ENCODE measurements at regions not wholly inside any gene's neighbourhood (a gene's known extent, or its start where the extent isn't known, plus 50 kb on each side); places are given as distances from the start of the nearest gene placed in this dataset.
"Not testable (repeated sequence)": the region's sequence is repeated elsewhere in the genome, so short reads cannot be mapped to it uniquely, and the experiment has no call there.

DNA sequence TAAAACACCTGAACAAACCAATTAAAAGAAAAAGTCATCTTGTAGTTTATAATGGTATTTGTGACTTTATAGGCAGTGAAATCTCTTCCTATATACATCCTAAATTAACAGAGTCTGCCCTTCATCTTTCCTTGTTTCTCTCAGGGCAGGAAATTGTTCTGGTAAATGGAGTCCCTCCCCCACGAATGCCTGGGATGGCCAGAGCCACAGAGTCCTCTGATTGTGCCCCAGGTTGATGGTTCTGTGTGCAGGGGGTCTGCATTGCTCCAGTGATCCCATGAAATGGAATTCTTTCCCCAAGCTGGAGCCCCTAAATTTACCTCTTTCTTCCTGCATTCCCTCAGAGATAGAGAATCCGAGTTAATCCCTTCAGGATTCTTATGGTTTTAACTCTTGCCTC is 155.5 kb downstream of the MTX2 start:
- DNase-seq (ENCODE audit: low read depth, low spot score) = no peak

DNA sequence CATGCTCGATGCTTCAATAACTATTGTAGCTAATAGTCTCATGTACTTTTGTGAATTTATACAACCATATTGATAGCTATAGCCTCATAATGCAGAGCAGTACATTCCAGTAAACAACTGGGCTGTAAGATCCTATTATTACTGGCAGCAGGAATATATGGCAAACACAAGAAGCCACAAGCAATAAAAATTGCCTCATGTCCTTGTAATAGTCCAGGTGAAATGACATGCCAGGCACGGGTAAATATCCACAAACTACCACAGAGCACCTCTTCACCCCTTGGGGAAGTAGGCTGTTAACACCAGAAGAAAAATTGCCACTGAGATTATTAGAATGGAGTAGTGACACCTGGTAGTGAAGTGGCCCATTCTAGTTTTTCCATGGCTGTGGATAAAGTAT is 158.3 kb downstream of the MTX2 start:
- no peak for DNase-seq (ENCODE audit: low read depth, low spot score)

DNA sequence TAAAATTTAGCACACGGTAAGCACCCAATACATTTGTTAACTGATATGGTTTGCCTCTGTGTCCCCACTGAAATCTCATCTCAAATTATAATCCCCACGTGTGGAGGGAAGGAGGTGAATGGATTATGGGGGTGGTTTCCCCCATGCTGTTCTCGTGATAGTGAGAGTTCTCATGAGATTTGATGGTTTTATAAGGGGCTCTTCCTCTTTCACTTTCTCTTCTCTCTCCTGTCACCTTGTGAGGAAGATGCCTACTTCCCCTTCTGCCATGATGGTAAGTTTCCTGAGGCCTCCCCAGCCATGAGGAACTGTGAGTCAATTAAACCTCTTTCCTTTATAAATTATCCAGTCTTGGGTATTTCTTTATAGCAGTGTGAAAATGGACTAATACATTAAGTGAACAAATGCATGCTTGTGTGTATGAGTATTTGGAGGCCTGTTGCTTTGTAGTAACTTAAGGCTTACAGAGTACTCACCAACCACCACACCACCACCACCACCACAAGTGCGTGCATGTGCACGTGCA is 159.8 kb downstream of the MTX2 start:
- DNase-seq (ENCODE audit: low read depth, low spot score) = not testable (repeated sequence)

DNA sequence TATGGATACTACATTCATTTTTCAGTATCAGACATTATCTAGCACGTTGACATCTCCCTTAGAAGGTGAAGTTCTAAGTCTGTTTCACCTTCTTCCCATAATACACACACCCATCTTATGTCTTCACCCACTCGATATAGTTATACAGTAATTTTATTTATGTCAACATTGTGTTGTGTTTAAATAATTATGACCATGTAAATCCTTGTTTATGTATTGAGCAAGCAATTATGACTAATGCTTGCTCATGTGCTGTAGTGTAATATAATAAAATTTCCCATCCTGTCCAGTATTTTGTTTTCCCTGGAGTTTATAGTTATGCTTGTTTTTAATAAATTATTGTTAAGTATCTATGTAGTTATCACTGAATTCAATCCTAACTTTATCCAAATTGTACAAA is 163.2 kb downstream of the MTX2 start:
- no peak for DNase-seq (ENCODE audit: low read depth, low spot score)

DNA sequence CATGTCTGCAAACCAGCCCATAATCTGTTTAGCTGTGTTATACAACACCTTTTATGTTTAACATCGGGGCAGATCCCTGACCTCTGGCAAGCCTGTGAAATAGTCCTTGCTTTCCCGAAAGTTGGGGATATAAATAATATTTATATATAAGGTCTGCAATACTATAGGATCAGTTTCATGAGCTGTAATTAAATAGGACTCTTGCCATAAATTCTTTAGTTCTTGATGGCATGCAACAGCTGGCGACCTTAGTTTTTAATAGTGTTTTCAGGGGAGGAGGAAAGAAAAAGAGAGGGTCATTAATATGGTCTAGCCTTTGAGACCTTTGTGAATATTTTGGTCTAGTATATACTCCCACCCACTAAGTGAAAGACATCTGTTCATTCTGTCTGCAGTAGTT is 166.5 kb downstream of the MTX2 start:
- DNase-seq (ENCODE audit: low read depth, low spot score) = no peak

DNA sequence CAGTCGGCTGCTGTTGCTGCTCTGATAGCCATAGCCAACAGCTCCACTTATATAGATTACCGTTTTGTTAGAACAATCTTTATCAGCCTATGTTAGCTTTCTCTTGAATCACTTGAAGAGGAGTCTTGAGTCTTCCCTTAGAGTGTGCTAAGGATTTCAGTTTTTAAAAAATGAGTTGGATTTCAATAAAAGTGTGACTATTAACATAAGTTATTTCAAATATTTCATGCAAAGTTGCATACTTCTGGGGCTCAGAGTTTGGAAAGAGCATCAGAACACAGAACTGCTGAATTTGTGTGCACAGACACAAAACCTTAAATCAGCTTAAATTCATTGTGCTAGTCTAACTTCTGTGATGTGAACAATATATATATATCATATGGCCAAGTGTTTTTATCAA is 174.7 kb downstream of the MTX2 start:
- no peak for DNase-seq (ENCODE audit: low read depth, low spot score)

DNA sequence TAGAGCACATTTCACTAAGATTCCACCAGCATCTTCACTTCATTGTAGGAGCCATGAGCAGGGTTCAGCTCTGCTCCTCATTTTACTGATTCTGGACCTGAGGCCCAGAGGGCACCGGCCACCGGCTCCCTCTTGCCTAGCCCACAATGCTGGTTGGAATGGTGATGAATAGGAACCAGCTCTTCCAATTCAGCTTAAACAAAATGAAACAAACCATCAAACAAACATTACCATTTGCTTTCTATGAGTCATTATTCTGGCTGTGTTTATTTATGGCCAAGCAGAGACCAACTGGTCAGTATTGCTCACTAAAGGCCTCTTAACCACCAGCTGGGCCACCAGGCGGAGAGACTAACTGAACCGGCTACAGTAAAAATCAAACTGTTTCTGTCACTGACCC is 176.7 kb downstream of the MTX2 start:
- peak; percentile 15 for DNase-seq (ENCODE audit: low read depth, low spot score)

DNA sequence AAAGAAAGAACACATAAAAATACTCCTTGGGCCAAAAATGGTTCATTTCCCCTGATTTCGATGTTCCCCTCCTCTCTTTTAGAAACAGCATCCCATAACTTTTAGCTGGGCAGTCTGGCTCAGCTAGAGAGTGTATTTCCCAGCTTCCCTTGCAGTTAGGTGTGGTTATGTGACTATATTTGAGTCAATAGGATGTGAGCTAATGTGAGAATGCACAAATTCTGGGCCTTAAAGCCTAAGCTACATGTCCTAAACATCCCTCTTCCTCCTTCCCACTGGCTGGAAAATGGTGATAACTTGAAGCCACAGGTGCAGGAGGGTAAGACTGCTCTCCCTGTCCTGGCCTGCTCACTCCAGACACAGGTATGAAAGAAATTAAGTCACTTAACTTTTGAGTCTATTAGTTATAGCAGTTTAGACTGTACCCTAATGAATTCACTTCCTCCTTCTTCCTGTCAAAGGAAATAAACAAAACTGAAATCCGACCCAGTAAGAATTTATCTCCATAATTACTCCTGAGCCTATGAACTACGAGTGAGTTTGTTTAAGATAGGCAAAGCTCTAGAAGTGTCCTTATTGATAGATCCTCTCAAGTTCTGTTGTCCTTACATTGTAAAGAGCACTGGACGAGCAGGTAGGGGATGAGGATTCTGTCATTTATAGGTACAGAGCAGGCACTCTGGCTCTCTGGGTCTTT is 177.6 kb downstream of the MTX2 start:
- no peak for DNase-seq (ENCODE audit: low read depth, low spot score)

DNA sequence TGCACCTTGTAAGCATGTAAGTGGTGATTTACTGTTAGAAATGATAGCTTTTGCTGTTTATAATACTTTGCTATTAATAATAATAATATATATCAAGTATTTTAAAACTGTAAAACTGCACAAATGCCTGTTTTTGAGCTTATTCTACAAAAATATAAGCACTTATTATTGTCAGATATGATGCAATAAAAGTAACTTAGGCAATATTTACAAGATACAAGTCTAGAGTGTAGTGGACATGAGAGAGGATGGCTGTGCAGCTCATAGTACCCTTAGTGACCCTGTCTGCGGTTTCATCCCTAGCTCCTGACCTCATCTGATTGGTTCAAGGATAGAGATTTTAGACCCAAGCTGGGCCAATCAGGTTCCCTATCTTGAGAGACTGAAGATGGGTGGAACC is 178.4 kb downstream of the MTX2 start:
- DNase-seq (ENCODE audit: low read depth, low spot score) = no peak

DNA sequence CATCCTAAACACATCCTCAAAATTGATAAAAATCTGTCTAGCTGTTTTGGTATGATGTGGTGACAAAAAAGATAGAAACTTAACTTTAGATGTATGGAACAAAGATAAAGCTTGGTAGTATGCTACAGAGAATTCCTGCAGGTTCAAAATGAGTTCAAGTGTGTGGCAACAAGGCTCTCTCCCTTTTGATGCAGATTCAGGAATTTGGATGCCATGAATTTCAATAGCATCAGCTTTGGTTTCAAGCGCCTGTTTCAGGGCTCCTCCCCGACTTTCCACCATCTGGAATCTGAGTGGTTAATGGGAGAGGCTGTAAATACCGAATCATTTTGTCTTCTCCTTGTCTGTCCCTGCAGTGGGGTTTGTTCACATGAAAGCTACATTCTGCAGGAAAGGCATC is 180.6 kb downstream of the MTX2 start:
- DNase-seq (ENCODE audit: low read depth, low spot score) = no peak

DNA sequence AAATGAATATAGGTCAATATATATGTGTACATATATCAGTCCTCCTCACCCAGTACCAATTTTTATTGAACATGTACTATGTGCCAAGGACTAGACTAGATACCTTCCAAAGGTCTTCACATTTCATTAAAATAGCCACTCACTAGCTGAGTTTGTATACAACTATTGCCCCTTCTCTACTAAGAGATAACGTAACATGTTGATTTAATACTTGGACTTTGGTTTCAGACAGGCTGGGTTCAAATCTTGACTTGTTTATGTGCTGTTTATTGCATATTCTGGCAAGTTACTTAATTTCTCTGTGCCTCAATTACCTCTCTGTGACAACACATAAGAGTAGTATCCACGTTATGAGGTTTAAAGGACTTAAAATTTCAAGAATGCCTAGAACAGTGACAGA is 184.5 kb downstream of the MTX2 start:
- no peak for DNase-seq (ENCODE audit: low read depth, low spot score)

DNA sequence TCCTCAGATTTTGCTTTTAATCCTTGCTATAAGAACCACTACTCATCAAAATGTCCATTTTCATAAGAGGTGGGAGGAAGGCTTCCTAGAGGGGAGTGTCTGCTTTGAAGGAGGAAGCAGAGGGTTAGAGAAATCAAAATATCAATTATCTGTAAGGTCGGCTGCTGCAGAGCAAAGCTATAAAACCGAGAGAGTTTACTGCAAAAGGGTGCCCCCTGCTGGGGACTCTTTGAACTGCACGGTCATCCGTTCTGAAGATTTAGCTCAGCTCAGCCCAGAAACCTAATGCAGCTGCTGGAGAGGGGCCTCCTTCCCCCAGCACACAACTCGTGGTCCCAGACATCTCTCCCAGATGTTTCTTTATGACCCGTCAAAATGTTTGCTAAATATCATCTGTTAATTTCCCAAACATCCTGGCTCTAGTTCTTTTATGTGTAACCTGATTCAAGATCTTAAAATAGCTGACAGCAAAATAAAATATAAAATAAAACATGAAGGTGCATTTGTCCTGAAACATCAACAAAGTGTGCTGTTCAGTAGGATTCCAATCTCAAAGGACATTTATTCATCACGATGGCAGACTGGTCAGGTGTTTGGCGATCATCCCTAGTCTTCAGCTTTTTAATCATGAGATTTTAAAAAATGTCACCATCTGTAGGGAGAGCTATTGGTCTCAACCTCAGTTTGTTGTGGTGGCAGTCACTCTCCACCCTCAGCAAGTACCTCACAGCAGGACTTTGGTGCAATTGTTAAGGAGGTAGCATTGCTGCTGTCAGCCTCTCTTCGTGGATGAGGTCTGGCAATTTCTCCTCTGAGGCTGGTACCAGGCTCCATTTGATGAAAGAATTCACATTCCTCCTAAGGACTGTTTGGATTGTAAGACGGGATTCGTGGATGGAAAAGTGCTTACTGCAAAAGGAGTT is 185.9 kb downstream of the MTX2 start:
- DNase-seq (ENCODE audit: low read depth, low spot score) = peak; percentile 21

DNA sequence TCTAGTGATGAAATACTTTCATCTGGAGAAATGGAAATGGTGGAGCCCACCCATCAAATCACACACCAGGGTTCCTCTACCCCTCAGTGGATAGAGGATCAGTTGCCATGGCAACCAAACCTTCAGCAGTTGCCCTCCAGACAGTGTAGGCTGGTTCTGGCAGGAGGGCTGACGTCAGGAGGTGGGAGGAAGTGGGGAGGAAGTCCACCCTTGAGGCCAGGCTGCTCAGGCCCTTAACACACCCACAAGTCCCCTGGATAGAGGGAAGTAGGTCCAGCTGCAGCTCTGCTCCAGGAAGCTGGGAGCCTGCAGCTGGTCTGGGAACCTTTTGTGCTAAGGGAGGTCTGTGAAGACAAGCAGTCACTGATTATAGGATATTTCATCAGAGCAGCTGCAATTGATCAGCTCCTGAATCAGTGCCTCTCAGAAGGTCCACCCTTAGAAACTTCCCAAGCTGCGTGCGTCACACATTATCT is 186.6 kb downstream of the MTX2 start:
- DNase-seq (ENCODE audit: low read depth, low spot score) = no peak

DNA sequence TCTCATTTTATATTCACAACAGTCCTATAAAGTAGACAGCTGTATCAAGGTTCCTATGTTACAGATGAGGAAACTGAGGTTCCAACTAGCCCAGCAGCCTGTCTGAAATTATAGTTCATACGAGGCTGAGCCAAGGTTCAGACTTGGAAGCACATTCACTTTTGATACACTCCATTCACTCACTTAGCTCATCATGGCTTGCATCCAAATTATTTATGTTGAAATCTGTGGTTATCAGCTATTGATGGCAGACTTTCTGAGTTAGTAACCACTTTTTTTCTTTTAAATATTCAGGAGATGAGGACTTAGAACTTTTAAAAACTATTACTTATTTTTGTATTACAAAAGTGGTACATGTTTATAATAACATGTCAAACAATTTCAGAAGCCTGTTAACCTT is 188.2 kb downstream of the MTX2 start:
- DNase-seq (ENCODE audit: low read depth, low spot score) = no peak

DNA sequence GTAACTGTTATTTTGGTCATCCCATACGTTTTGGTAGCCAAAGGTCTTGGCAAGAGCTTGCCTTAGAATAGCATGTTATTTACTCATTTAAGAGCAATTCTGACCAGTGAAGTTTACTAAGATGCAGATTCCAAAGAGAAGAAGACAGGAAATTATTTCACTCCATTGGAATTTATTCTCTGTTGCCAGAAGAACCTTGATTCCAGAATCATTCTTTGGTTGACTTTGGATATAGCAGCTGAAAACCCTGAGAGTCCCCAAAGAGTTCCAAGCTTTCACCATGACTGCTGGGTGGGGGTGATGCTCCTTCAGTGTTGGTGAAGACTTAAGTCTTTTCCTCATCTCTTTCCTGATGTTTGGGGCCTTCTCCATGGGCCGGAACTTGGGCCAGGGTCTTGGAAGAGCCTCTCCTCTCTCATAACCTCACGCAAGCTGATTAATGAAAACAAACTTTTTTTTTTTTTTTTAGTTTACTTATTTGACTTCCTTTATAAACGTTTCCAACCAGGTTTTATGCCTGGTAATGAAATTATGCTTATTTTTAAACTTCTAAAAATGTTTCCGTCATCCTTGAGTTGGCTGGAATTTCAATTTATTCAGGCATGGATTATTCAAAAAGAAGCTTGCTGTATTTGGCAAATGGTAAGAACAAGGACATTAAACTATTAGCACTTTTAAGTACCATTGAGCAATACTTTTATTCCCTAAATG is 192.0 kb downstream of the MTX2 start:
- DNase-seq (ENCODE audit: low read depth, low spot score) = no peak

DNA sequence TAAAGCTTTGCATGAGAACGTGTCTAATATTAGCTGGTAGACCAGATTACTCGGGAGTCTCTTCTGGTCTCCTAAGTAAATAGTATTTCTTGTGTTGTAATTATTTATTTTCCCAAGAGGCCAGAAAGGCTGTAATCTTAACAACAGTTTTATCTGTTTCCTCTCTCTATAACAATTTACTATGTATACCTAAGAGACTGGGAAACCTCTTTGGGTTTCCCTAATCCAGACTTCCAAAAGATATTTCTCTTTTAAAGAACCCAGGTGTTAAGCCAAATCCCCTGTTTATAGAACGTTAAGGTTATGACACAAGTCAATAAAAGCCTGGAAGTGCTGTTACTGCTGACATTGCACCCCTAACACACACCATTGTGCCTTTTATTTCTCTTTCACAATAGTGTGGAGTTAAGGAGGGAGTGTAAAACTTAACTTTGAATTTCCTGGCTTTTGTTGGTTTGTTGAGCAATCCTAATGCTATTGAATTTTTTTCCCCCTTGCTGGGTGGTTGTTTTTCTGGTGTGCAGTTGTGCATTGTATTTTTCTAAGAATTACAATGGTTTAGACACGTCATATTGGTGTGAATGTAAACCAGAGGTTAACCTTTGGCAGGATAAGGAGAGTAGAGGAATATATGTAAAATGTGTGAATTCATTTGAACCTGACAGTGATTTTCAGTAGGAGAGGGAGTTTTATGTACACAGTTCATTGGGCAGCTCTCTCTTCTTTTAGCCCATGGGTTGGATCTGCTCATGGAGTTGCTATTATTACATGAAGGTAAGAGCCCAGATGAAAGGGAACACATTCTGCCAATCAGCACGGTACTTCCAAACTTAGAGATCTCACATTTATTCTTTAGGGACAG is 192.8 kb downstream of the MTX2 start:
- DNase-seq (ENCODE audit: low read depth, low spot score) = no peak

DNA sequence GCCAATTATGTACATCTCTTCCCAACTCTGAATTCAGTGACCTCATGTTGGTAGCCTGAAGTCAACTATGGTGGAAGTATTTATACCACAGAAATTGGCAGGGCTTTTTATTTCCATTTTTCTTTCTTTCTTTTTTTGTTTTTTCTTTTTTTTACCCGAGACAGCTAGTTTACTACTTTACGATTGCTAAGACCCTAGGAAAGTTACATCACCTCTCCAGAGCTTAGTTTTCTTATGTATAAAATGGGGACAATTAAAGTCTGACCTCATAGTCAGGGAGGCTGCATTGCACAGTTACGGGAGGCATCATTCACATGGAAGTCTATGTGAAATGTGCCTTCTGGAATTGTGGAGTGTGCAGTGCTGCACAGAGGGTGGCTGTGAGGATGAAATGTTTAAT is 194.3 kb downstream of the MTX2 start:
- DNase-seq (ENCODE audit: low read depth, low spot score) = no peak

DNA sequence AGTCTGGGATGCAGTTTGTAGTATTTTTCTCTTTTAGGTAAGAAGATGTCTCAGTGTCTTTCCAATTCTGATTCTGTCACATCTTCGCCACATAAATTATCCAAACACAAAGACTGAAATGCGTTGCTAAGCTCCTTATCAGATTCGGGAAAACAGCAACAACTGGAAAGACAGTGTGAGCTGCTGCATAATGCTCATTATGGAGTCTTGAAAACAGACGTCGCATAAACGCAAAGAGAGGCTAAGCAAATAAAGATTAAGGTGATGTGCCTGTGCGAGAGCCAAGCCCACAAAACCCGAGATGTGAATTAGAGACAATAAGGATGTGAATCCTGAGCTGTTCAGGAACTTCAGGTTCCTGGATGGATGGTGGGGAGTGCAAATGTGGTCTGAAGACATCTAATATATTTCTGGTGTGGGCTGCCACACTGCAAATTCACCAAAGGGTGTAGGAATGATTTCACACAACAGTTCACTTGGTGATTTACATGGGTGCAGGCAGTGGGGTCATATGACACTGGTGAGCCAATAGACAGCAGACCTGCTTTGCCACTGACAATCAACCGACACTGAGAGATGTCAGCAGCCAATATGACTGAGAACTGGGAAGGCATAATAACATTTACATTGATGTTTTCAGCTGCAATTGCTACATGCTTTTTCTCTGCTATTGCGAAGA is 195.8 kb downstream of the MTX2 start:
- no peak for DNase-seq (ENCODE audit: low read depth, low spot score)

DNA sequence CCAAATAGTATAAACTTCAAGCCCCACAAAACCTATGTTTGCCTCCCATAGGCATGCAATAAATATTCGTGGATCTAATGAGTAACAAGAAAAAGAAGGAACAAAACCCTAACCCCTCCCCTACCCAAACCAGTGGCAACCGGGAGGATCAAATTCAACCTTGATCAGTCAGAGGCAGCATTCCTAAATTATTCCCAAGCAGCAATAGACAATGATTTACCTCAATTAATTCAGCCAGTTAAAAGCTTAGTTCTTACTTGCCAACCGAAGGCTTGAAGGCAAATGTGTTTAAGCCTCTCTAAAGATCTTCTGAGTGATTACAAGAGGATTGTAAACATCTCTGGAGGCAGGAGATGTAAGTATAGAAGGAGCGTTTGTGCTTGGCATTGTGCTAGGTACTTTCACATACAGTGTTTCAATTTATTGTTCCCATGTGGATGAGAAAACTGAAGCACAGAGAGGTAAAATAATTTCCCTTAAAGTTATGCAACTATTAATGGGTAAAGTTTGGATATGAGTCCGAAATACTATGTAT is 197.7 kb downstream of the MTX2 start:
- no peak for DNase-seq (ENCODE audit: low read depth, low spot score)

DNA sequence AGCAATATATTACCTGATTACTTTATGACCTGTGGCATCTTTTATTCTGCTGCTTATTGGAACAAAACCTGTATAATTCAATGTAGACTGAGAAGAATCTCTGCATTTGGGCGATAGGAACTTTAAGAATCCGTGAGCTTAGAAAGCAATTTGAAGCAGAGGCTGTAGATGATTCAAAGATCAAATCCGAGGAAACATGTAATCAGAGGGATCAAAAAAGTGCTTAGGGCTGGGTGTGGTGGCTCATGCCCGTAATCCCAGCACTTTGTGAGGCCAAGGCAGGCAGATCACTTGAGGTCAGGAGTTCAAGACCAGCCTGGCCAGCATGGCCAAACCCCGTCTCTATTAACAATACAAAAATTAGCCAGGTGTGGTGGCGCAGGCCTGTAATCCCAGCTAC is 198.4 kb downstream of the MTX2 start:
- DNase-seq (ENCODE audit: low read depth, low spot score) = no peak
